Erythroblast (primary cell): ENCODE measurements at regions not wholly inside any gene's neighbourhood (a gene's known extent, or its start where the extent isn't known, plus 50 kb on each side); places are given as distances from the start of the nearest gene placed in this dataset.

ENCODE experiments used
- GATA1 ChIP-seq: IDR thresholded peaks from 2 replicates; pipeline ENCODE4 v1.6.1; 2011; ENCODE audit warnings: low read depth, mild to moderate bottlenecking, control low read depth, low read length, moderate library complexity
- POLR2A ChIP-seq: IDR thresholded peaks from 2 replicates; pipeline ENCODE4 v1.6.1; 2011; ENCODE audit warnings: mild to moderate bottlenecking, low read length

- TF ChIP-seq POLR2A (no peak), GATA1 (no peak)
Observed at GRCh38 chr6:168988801-168989200, 264.8 kb downstream of the THBS2 start.
